Upper lobe of right lung (tissue), 1 donor: ENCODE measurements at regions not wholly inside any gene's neighbourhood (a gene's known extent, or its start where the extent isn't known, plus 50 kb on each side); places are given as distances from the start of the nearest gene placed in this dataset.

ENCODE experiments used
- ATAC-seq: fragments of 200-7000 bp; cut with Tn5 transposase; one replicate; pipeline ENCODE4 v1.9.1; 2020; ENCODE audit warnings: mild to moderate bottlenecking, moderate library complexity
- DNase-seq: peaks from one replicate; pipeline ENCODE4 v3.0.0-alpha.2; 2020
- H3K27ac ChIP-seq: fragments of 200-600 bp; one replicate; pipeline ENCODE4 v1.8.0; 2022
- H3K27me3 ChIP-seq: fragments of 200-600 bp; one replicate; pipeline ENCODE4 v1.8.0; 2022; ENCODE audit warnings: mild to moderate bottlenecking
- H3K36me3 ChIP-seq: fragments of 200-600 bp; one replicate; pipeline ENCODE4 v1.8.0; 2022
- H3K4me1 ChIP-seq: fragments of 200-600 bp; one replicate; pipeline ENCODE4 v1.8.0; 2022
- H3K4me3 ChIP-seq: fragments of 200-600 bp; one replicate; pipeline ENCODE4 v1.8.0; 2022; ENCODE audit warnings: mild to moderate bottlenecking
- H3K9me3 ChIP-seq: fragments of 200-600 bp; one replicate; pipeline ENCODE4 v1.8.0; 2022
- CTCF ChIP-seq: fragments of 200-600 bp; IDR thresholded peaks from one replicate; pipeline ENCODE4 v1.8.0; 2022; ENCODE audit warnings: antibody characterized with exemption
- intact Hi-C: fragments of 100-400 bp; cut with DNase I; formaldehyde crosslinking; loops from one replicate; pipeline ENCODE4 v1.11.0; 2022
- donor health status: DM: no; HTN: yes; CAD: no; lungs with severe emphysema.

GRCh38 chr21:31505975-31506374 is 153.5 kb upstream of the SOD1 start:
- Histone ChIP-seq H3K9me3 (no peaks in the 10 kb centered on the region), H3K27ac (no peak overlapping the region), H3K27me3 (no peaks in the 10 kb centered on the region), H3K4me3 (no peak overlapping the region), H3K36me3 (no peaks in the 10 kb centered on the region), H3K4me1 (no peaks in the 10 kb centered on the region)
- DNase-seq (no peak), ATAC-seq (no peak)
- TF ChIP-seq CTCF: no peak
- intact Hi-C loops: no loop called here

- no peaks in the 10 kb centered on the region for H3K4me1 ChIP-seq
- ATAC-seq: no peak
- H3K27ac ChIP-seq: no peak overlapping the region
- no peaks in the 10 kb centered on the region for H3K9me3 ChIP-seq
- DNase-seq: no peak
- no peak for TF ChIP-seq CTCF
- no peak overlapping the region for H3K4me3 ChIP-seq
- intact Hi-C loops: no loop called here
- H3K27me3 ChIP-seq: no peaks in the 10 kb centered on the region
- no peaks in the 10 kb centered on the region for H3K36me3 ChIP-seq
Measured at GRCh38 chr21:31503939-31504338, 155.6 kb upstream of the SOD1 start.

- ATAC-seq (no peak), DNase-seq (no peak)
- H3K36me3 ChIP-seq: no peaks in the 10 kb centered on the region
- H3K27me3 ChIP-seq: no peaks in the 10 kb centered on the region
- intact Hi-C loops: no loop called here
- H3K27ac ChIP-seq: no peak overlapping the region
- H3K4me1 ChIP-seq: no peaks in the 10 kb centered on the region
- no peak overlapping the region for H3K4me3 ChIP-seq
- no peaks in the 10 kb centered on the region for H3K9me3 ChIP-seq
- TF ChIP-seq CTCF: no peak
Measured at GRCh38 chr21:31503467-31503866, 156.0 kb upstream of the SOD1 start.

GRCh38 chr21:31502537-31503143 is 156.9 kb upstream of the SOD1 start:
- Histone ChIP-seq H3K27me3 (no peaks in the 10 kb centered on the region), H3K4me1 (no peaks in the 10 kb centered on the region), H3K4me3 (no peak overlapping the region), H3K36me3 (no peaks in the 10 kb centered on the region), H3K27ac (no peak overlapping the region), H3K9me3 (no peaks in the 10 kb centered on the region)
- ATAC-seq (no peak), DNase-seq (no peak)
- intact Hi-C loops: no loop called here
- TF ChIP-seq CTCF: no peak

- no peak overlapping the region for H3K4me3 ChIP-seq
- DNase-seq (no peak), ATAC-seq (no peak)
- TF ChIP-seq CTCF: no peak
- no peak overlapping the region for H3K27ac ChIP-seq
- no peaks in the 10 kb centered on the region for H3K27me3 ChIP-seq
- no peaks in the 10 kb centered on the region for H3K4me1 ChIP-seq
- no peaks in the 10 kb centered on the region for H3K36me3 ChIP-seq
- intact Hi-C loops: no loop called here
- no peaks in the 10 kb centered on the region for H3K9me3 ChIP-seq
Measured at GRCh38 chr21:31501926-31502325, 157.6 kb upstream of the SOD1 start.

- DNase-seq (no peak), ATAC-seq (no peak)
- intact Hi-C loops: no loop called here
- H3K36me3 ChIP-seq: no peaks in the 10 kb centered on the region
- TF ChIP-seq CTCF: no peak
- H3K4me3 ChIP-seq: no peak overlapping the region
- H3K27me3 ChIP-seq: no peaks in the 10 kb centered on the region
- no peaks in the 10 kb centered on the region for H3K4me1 ChIP-seq
- no peaks in the 10 kb centered on the region for H3K9me3 ChIP-seq
- H3K27ac ChIP-seq: no peak overlapping the region
Measured at GRCh38 chr21:31500982-31501381, 156.9 kb upstream of the TIAM1 start.
